K562 (cell line): ENCODE measurements at regions not wholly inside any gene's neighbourhood (a gene's known extent, or its start where the extent isn't known, plus 50 kb on each side); places are given as distances from the start of the nearest gene placed in this dataset.

ENCODE experiments used
- ATAC-seq: fragments of 200-7000 bp; cut with Tn5 transposase; 3 replicates; pipeline ENCODE4 v1.9.1; 2020; ENCODE audit warnings: moderate library complexity
- BruUV-seq: library from RNA; stranded (reverse); fragments of 400-500 nt; replicated peaks from 2 replicates; lab custom pipeline; 2021; lab: Mats Ljungman, UMichigan
- CTCF ChIA-PET: fragments of 300-600 bp; formaldehyde crosslinking; extraction: SDS; loops from one replicate; lab custom pipeline; 2021; ENCODE audit warnings: low intra/inter-chr PET ratio; lab: Yijun Ruan, JAX
- POLR2A ChIA-PET: fragments of 300-600, 350-650 bp; sonication (Branson Sonifier 250); formaldehyde crosslinking; extraction: SDS; loops from one replicate; lab custom pipeline; 2021; ENCODE audit warnings: antibody characterized with exemption, inconsistent platforms; lab: Yijun Ruan, JAX
- DNase-seq, 4 experiments: peaks; one replicate each; pipeline versions ENCODE4 v3.0.0 to v3.0.0-alpha.2; 2011 to 2018; ENCODE audit warnings: low spot score in 3 of 4, mixed read lengths in 3 of 4; ENCODE audit errors: extremely low read depth in 1 of 4
- FAIRE-seq: peaks from 2 replicates; lab custom pipeline; 2011; peaks lifted over from hg19 to GRCh38; lab: Jason Lieb, UNC
- H2AFZ ChIP-seq: 2 replicates; pipeline ENCODE4 v1.6.0; 2011; ENCODE audit warnings: low read depth, low read length, control low read depth, inconsistent platforms
- H3K27ac ChIP-seq: fragments of 200-600 bp; 3 replicates; pipeline ENCODE4 v1.8.0; 2011; ENCODE audit warnings: low read depth, mild to moderate bottlenecking, control low read depth, inconsistent platforms, low read length, moderate library complexity, mixed read lengths; ENCODE audit errors: extremely low read depth
- H3K27me3 ChIP-seq, 2 experiments: fragments of 300-600 bp in 1 of 2; 2 replicates in 1 of 2; 3 replicates in 1 of 2; pipeline versions ENCODE4 v1.6.0 to v1.8.0; 2011; ENCODE audit warnings: inconsistent platforms in 2 of 2, low read length in 2 of 2, mild to moderate bottlenecking in 1 of 2, mixed read lengths in 1 of 2, moderate library complexity in 1 of 2; ENCODE audit not compliant: control insufficient read depth in 2 of 2, insufficient read depth in 2 of 2
- H3K36me3 ChIP-seq: fragments of 300-600 bp; 3 replicates; pipeline ENCODE4 v1.8.0; 2011; ENCODE audit warnings: mild to moderate bottlenecking, low read length, inconsistent platforms; ENCODE audit not compliant: control insufficient read depth, insufficient read depth
- H3K4me1 ChIP-seq, 2 experiments: fragments of 200-600 bp in 1 of 2; replicated peaks in 1 of 2; 2 replicates in 1 of 2; 3 replicates in 1 of 2; pipeline versions ENCODE4 v1.5.1 to v1.8.0; 2011; ENCODE audit warnings: inconsistent platforms in 2 of 2, low read length in 2 of 2, mild to moderate bottlenecking in 1 of 2, mixed read lengths in 1 of 2, moderate library complexity in 1 of 2; ENCODE audit not compliant: control insufficient read depth in 2 of 2, insufficient read depth in 2 of 2
- H3K4me2 ChIP-seq: 2 replicates; pipeline ENCODE4 v1.6.1; 2011; ENCODE audit warnings: low read length, control low read depth, inconsistent platforms, mixed read lengths; ENCODE audit not compliant: insufficient read depth
- H3K4me3 ChIP-seq: fragments of 200-600 bp; sonication (generic), shearing (Covaris generic); 2 replicates; pipeline ENCODE4 v1.5.1; 2016; ENCODE audit warnings: control low read depth, inconsistent platforms
- H3K79me2 ChIP-seq: fragments of 200-600 bp; 3 replicates; pipeline ENCODE4 v1.8.0; 2011; ENCODE audit warnings: low read length, inconsistent platforms; ENCODE audit not compliant: control insufficient read depth, insufficient read depth
- H3K9ac ChIP-seq, 2 experiments: 2 replicates each; pipeline versions ENCODE4 v1.6.0 to v1.6.1; 2011; ENCODE audit warnings: low read depth in 2 of 2, low read length in 2 of 2, control low read depth in 1 of 2, inconsistent platforms in 1 of 2, mild to moderate bottlenecking in 1 of 2, mixed read lengths in 1 of 2; ENCODE audit not compliant: insufficient read depth in 1 of 2
- H3K9me1 ChIP-seq: one replicate; pipeline ENCODE4 v1.6.0; 2011; ENCODE audit warnings: inconsistent platforms, mild to moderate bottlenecking, low read length, moderate library complexity; ENCODE audit not compliant: control insufficient read depth, insufficient read depth
- H3K9me3 ChIP-seq: replicated peaks from 2 replicates; pipeline ENCODE4 v1.5.1; 2011; ENCODE audit warnings: low read depth, low read length, inconsistent platforms; ENCODE audit not compliant: control insufficient read depth, insufficient read depth
- H4K20me1 ChIP-seq: replicated peaks from 2 replicates; pipeline ENCODE4 v1.6.1; 2011; ENCODE audit warnings: low read length, inconsistent platforms, mixed read lengths; ENCODE audit not compliant: control insufficient read depth, insufficient read depth
- CBFB ChIP-seq: sonication (generic); formaldehyde crosslinking; IDR thresholded peaks from 2 replicates; pipeline ENCODE4 v1.4.0; 2020; ENCODE audit warnings: mild to moderate bottlenecking, missing genetic modification reagents
- CTBP1 ChIP-seq: fragments of 450-650 bp; IDR thresholded peaks from 2 replicates; pipeline ENCODE4 v1.6.1; 2016; ENCODE audit warnings: borderline replicate concordance
- ETV6 ChIP-seq, 3 experiments: fragments of 150-350 bp in 1 of 3; sonication (generic) in 1 of 3; formaldehyde crosslinking in 1 of 3; IDR thresholded peaks; 2 replicates each; pipeline versions ENCODE4 v1.6.1 to v1.8.0; 2014 to 2022; ENCODE audit warnings: borderline replicate concordance in 2 of 3, low read depth in 2 of 3, antibody characterized with exemption in 1 of 3, low read length in 1 of 3, mild to moderate bottlenecking in 1 of 3, missing genetic modification reagents in 1 of 3
- FOXO4 ChIP-seq: fragments of 450-650 bp; formaldehyde crosslinking; IDR thresholded peaks from 2 replicates; pipeline ENCODE4 v1.4.0; 2020; ENCODE audit warnings: mild to moderate bottlenecking, moderate library complexity
- FOXP1 ChIP-seq: sonication (generic); formaldehyde crosslinking; IDR thresholded peaks from 2 replicates; pipeline ENCODE4 v1.8.0; 2022; ENCODE audit warnings: mild to moderate bottlenecking, missing genetic modification reagents
- HNRNPL ChIP-seq: fragments of 200-400 bp; formaldehyde crosslinking; IDR thresholded peaks from 2 replicates; pipeline ENCODE4 v1.6.1; 2017; ENCODE audit warnings: low read depth, mild to moderate bottlenecking, low read length
- IFI16 ChIP-seq: fragments of 250-450 bp; sonication (Bioruptor Pico); IDR thresholded peaks from 2 replicates; pipeline ENCODE4 v2.1.2; 2022; ENCODE audit warnings: mild to moderate bottlenecking, inconsistent platforms
- NFXL1 ChIP-seq: fragments of 450-650 bp; formaldehyde crosslinking; IDR thresholded peaks from 2 replicates; pipeline ENCODE4 v1.4.0; 2021; ENCODE audit warnings: mild to moderate bottlenecking
- SETDB1 ChIP-seq: IDR thresholded peaks from one replicate; pipeline ENCODE4 v1.6.1; 2012; ENCODE audit warnings: low read length, control low read depth, inconsistent platforms
- ZNF354B ChIP-seq: fragments of 250-450 bp; sonication (Bioruptor Pico); IDR thresholded peaks from 2 replicates; pipeline ENCODE4 v1.4.0; 2020
- ZNF444 ChIP-seq: fragments of 250-450 bp; sonication (Bioruptor Pico); IDR thresholded peaks from 2 replicates; pipeline ENCODE4 v1.4.0; 2020; ENCODE audit warnings: mild to moderate bottlenecking, moderate library complexity
- ZNF507 ChIP-seq: conservative IDR thresholded peaks from 2 replicates; pipeline ENCODE4 v1.6.1; 2017; ENCODE audit warnings: missing genetic modification characterization, missing compliant biosample characterization
- WGBS: fragments of 100-300 bp; shearing (Covaris generic); methylation state at CpG from one replicate; pipeline ENCODE4 v1.1.6; 2016; ENCODE audit warnings: low coverage, mixed read lengths; ENCODE audit not compliant: insufficient coverage; ENCODE audit errors: missing lambda C conversion rate; 5-methylcytosine and 5-hydroxymethylcytosine counted together
- in situ Hi-C: fragments of 300-500 bp; cut with MboI; formaldehyde crosslinking; loops from 4 replicates; pipeline ENCODE4 v1.15.0; 2018; ENCODE audit warnings: inconsistent platforms, mixed read lengths
- intact Hi-C: fragments of 100-400 bp; cut with micrococcal nuclease; formaldehyde crosslinking; loops from 2 replicates; pipeline ENCODE4 v1.14.2; 2022
- TF ChIP-seq, protein P1 (sequence below), 2 experiments: fragments of 450-650 bp; IDR thresholded peaks; 2 replicates each; pipeline ENCODE4 v1.6.1; 2016; ENCODE audit warnings: mild to moderate bottlenecking in 2 of 2, borderline replicate concordance in 1 of 2, low read depth in 1 of 2, moderate library complexity in 1 of 2

DNA sequence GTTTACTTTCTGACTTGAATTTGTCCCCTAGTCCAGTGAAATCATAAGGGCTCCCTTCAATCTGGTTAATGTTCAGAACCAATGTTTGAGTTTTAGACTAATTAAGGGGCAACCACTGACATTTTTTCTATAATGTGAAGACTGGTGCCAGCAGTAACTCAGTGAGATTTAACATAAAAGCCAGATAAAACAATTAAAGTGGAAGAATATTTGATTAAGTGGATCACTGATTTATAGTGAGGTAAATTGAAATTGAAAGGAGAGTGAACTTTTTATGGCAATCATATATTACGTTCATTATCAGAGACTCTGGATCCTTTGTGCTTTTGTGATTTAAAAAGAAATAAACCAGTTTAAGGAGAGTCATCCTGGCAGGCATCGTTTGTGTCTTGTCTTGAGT is 246.8 kb downstream of the GATA3 start:
- in situ Hi-C loops: no loop called here
- no peak for FAIRE-seq
- intact Hi-C loops: no loop called here
- Histone ChIP-seq H3K27me3 (peaks cover 5 to 12% of the 10 kb centered on the region in 2 experiments; a peak in 3 of 5 replicates), H3K79me2 (no peaks in the 10 kb centered on the region), H3K4me2 (no peak overlapping the region), H2AFZ (no peak overlapping the region), H3K9me3 (no peaks in the 10 kb centered on the region), H3K27ac (no peak overlapping the region), H3K9me1 (no peaks in the 10 kb centered on the region), H3K4me1 (no peaks in the 10 kb centered on the region), H3K9ac (no peak overlapping the region), H3K36me3 (no peaks in the 10 kb centered on the region), H4K20me1 (no peaks in the 10 kb centered on the region), H3K4me3 (no peak overlapping the region)
- CTCF ChIA-PET: no interaction called here
- POLR2A ChIA-PET: no interaction called here
- no TSS peak for BruUV-seq
- ATAC-seq: no peak
- DNase-seq: no peak
- 6% methylated on average over 2 of the region's 2 CpGs for WGBS
- no peak for TF ChIP-seq IFI16 (CRISPR knock-in tag)
- TF ChIP-seq HNRNPL: no peak
- TF ChIP-seq CTBP1: no peak
- no peak for TF ChIP-seq ZNF444
- TF ChIP-seq CBFB (CRISPR knock-in tag): no peak
- TF ChIP-seq ETV6 (IDR thresholded peaks at IDR 0.05; ENCODE audit: borderline replicate concordance in 1 of 2, low read depth in 2 of 2, low read length in 1 of 2): no peak
- TF ChIP-seq ETV6 (CRISPR knock-in tag; IDR thresholded peaks at IDR 0.05; ENCODE audit: borderline replicate concordance): no peak
- no peak for TF ChIP-seq FOXO4 (CRISPR knock-in tag)
- no peak for TF ChIP-seq ZNF507 (tag)
- no peak for TF ChIP-seq ZNF354B (CRISPR knock-in tag)
- TF ChIP-seq NFXL1 (CRISPR knock-in tag): no peak
- TF ChIP-seq, protein P1, sequence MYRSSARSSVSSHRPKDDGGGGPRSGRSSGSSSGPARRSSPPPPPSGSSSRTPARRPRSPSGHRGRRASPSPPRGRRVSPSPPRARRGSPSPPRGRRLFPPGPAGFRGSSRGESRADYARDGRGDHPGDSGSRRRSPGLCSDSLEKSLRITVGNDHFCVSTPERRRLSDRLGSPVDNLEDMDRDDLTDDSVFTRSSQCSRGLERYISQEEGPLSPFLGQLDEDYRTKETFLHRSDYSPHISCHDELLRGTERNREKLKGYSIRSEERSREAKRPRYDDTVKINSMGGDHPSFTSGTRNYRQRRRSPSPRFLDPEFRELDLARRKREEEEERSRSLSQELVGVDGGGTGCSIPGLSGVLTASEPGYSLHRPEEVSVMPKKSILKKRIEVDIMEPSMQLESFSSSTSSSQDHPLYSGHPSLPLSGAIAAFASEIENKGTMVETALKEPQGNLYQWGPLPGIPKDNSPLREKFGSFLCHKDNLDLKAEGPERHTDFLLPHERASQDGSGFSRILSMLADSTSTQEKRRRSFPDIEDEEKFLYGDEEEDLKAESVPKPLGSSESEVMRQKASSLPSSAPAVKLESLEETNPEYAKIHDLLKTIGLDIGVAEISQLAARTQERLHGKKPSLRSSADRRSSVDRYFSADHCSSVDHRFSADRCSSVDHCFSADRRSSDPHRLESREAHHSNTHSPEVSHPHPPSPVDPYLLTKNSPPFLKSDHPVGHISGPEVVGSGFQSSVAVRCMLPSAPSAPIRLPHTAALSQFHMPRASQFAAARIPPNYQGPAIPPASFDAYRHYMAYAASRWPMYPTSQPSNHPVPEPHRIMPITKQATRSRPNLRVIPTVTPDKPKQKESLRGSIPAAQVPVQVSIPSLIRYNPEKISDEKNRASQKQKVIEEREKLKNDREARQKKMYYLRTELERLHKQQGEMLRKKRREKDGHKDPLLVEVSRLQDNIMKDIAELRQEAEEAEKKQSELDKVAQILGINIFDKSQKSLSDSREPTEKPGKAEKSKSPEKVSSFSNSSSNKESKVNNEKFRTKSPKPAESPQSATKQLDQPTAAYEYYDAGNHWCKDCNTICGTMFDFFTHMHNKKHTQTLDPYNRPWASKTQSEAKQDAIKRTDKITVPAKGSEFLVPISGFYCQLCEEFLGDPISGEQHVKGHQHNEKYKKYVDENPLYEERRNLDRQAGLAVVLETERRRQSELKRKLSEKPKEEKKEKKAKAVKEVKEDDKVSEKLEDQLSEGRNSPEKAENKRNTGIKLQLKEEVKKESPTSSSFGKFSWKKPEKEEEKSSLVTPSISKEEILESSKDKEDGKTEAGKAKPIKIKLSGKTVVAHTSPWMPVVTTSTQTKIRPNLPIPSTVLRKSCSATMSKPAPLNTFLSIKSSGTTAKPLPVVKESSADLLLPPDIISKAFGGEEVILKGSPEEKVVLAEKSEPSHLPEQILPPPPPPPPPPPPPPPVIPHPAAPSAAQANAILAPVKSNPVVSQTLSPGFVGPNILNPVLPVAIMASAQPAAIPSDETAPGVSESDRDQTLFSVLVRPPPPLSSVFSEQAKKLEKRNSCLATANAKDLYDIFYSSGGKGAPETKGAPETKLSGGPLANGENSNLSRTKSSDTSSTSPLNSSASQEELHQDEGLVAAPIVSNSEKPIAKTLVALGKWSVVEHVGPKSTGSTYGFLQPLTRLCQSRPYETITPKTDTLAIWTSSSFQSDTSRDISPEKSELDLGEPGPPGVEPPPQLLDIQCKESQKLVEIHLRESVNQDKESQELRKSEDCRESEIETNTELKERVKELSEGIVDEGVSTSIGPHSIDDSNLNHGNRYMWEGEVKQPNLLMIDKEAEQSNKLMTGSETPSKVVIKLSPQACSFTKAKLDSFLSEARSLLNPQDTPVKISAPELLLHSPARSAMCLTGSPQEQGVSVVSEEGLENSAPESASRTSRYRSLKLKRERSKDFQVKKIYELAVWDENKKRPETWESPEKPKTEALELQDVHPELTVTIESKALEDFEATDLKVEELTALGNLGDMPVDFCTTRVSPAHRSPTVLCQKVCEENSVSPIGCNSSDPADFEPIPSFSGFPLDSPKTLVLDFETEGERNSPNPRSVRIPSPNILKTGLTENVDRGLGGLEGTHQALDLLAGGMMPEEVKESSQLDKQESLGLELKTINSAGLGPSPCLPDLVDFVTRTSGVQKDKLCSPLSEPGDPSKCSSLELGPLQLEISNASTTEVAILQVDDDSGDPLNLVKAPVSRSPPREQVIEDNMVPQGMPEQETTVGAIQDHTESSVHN (IDR thresholded peaks at IDR 0.05; ENCODE audit: borderline replicate concordance in 1 of 2, low read depth in 1 of 2): no peak
- TF ChIP-seq FOXP1: no peak
- no peak for TF ChIP-seq SETDB1
